G401 (cell line): ENCODE measurements at regions not wholly inside any gene's neighbourhood (a gene's known extent, or its start where the extent isn't known, plus 50 kb on each side); places are given as distances from the start of the nearest gene placed in this dataset.

Experiments
- DNase-seq: peaks from one replicate; pipeline ENCODE4 v3.0.0-alpha.2; 2015; ENCODE audit warnings: low spot score
- in situ Hi-C: cut with HindIII; loops from 2 replicates; pipeline ENCODE4 v1.10.0; 2016; ENCODE audit warnings: low sequenced_read_pairs, mixed read lengths

DNA sequence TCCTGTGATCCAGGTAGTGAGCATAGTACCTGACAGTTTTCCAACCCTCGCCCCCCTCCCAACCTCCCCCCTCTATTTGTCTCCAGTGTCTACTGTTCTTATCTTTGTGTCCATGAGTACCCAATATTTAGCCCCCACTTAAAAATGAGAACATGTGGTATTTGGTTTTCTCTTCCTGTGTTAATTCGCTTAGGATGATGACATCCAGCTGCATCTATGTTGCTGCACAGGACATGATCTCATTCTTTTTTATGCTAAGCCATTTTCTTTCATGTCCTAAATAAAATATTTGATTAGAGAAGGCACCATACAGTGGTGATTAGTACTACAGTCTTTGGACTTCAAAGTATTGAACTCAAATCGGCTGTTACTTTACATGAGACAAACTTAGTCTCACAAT is 1087.9 kb downstream of the CBLN2 start:
- DNase-seq, result no peak
- in situ Hi-C loops, result no loop called here

GRCh38 chr18:71450257-71450656 is 1093.9 kb downstream of the CBLN2 start:
- in situ Hi-C loops, result no loop called here
- DNase-seq, result no peak

- in situ Hi-C loops, result no loop called here
Observed at GRCh38 chr18:71443706-71444480, 1100.2 kb downstream of the CBLN2 start.

DNA sequence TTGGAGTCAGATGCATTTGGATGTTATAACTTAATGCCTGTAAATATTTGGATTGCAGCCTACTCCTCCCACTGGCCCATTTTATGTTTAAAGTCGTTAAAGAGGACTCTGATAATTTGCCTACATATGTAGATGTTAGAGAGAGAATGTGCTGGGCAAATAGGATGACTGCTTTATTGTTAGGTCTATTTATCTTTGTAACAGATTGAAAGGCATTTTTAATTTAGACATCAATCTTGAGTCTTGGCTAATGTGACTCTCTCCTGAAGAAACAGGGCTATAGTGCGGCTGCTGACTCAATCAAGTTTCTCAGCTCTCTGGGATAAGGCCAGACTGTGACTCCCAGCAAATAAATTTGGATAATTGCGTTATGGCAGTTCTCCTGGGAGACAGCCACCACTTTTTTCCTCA is 1101.4 kb downstream of the CBLN2 start:
- DNase-seq, result no peak
- in situ Hi-C loops, result no loop called here

More at GRCh38 chr18:71443706-71444480, 1100.2 kb downstream of the CBLN2 start:
- DNase-seq, result no peak

GRCh38 chr18:71441156-71441555 is 1103.0 kb downstream of the CBLN2 start:
- DNase-seq, result no peak
- in situ Hi-C loops, result no loop called here

DNA sequence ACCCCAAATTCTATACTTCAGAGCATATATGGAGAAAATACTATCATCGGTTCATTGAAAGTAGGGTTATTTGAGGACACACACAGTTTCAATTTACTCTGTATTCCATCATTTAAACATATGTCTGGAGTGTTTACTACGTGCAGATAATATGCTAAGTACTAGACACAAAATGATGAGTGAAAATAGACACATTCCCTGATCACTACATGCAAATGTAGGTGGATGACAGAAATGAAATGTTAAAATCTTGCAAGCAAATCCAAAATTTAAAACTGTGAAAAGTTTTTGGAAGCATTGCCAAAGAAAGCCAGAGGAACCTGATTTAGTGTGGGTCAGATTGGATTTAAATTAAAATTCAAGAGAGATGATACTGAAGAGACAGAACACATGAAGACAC is 1106.6 kb downstream of the CBLN2 start:
- in situ Hi-C loops, result no loop called here
- no peak for DNase-seq

- in situ Hi-C loops, result no loop called here
Observed at GRCh38 chr18:71433373-71433772, 1110.8 kb downstream of the CBLN2 start.

DNA sequence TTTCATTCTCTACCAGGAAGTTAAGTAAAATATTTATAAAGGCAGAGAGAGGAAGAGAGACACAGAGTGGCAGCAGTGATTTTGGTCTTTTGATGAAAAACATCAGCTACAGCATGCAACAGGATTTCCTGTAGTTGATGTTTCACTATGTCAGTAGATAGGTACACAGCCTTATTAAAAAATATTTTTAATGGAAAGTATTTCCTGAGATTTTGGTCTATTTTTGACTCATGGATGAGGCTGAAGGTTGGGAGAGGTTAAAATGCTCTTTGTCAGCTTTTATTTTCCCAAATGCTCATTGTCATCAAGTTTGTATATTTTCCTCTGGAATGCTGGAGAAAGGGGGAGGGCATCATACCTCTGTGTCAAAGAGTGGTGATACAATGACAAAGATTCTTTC is 1112.5 kb downstream of the CBLN2 start:
- DNase-seq, result no peak
- in situ Hi-C loops, result no loop called here

More at GRCh38 chr18:71433373-71433772, 1110.8 kb downstream of the CBLN2 start:
- no peak for DNase-seq

- in situ Hi-C loops, result no loop called here
- DNase-seq, result peak; percentile 6
Observed at GRCh38 chr18:71431171-71431570, 1113.0 kb downstream of the CBLN2 start.

DNA sequence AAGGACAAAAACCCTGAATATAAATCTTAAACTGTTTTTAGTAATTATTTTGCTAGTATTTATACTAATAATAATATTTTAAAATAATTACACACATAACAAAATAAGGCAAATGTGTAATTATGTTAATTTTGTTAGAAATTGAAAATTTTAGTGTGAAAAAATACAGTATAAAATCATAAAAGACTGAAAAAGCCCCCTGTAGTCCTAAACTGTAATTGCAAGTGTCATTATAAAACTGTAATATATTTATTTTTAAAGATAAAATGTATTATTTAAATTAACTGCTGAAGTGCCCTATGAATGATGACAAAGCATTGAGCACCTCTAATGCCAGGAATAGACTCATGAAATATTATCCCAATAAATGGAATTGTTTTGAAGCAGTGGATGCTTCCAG is 1117.7 kb downstream of the CBLN2 start:
- no peak for DNase-seq
- in situ Hi-C loops, result no loop called here

DNA sequence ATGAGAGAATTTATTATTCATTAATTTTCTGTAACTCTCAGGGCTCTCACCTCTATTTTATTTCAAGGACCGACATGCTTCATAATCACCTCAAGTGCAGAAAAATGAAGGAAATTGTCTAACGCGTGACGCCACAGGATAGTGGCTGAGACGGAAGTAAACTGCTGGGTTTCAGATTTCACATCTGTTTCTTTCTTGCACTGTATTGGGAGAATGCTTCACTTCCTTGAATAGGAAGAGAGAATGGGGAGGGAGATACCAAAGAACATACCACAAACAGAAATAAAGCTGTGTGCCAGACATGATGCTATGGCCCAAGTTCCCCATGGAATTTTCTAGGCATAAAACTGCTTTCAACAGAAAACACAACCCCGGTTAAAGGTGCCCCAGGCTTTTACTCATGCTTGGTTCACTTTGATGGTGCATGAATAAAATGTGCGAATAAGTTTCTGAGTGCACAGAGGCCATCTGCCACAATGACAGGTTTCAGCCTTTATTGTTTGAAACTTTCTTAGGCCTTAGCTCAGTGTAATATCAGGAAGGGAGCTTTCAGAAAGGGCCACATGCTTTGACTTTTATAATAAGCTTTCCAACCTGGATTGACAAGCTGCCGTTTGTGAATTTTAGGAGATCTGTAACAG is 1116.4 kb downstream of the SOCS6 start:
- in situ Hi-C loops, result no loop called here

DNA sequence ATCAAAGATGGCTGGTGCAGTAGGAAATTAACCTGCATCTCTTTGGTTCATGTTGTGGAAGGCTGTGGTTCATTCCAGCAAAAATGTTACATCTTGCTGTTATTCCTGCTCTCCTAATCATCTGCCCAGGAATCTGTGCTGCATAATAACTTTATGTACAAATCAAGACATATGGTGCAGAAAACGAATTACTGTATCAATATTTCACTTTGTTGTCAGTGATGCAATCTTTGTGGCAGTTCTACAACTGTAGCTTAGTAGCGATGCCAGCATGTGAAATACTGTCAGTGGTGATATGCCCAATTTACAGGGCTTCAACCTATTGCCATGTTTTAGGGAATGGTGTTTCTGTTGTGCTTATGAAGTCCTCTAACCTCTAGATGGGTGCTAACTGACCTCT is 1114.7 kb downstream of the SOCS6 start:
- in situ Hi-C loops, result no loop called here
- DNase-seq, result no peak

More for the DNA sequence above, 1116.4 kb downstream of the SOCS6 start:
- DNase-seq, result no peak

- peak; percentile 17 for DNase-seq
- in situ Hi-C loops, result no loop called here
Observed at GRCh38 chr18:71398531-71398930, 1109.7 kb downstream of the SOCS6 start.

GRCh38 chr18:71388148-71388547 is 1099.3 kb downstream of the SOCS6 start:
- DNase-seq, result no peak
- in situ Hi-C loops, result no loop called here

DNA sequence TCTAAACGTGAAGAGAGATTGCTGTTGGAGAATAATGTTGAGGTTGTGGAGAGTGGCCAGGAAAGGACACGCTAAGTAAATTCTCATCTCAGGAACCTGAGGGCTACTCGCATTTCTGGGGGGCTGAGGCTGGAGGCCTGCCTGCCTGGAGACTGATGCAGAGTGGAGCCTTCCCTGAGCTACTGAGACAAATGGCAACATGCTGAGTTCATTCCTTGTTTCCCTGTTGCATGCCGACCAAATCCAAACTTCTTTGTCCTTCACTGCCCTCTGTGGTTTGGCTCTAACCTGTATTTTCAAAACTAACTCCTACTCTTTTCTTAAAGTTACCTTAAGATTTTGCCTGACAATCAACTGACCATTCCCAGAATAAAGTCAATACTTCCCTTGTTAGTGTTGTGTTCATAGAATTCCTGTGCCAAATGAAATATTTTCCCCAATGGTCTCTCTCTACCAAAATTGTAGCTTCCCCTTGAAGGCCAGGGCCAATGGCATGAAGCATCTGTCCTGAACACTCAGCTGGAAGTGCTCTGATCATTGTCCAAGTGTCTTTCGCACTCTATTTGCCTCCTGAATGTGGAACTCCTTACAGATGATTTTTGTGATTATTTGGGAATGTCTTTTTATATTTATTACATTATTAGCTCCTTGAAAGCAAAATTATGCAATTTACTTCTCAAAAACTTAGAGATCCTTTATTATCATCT is 1085.6 kb downstream of the SOCS6 start:
- DNase-seq, result no peak
- in situ Hi-C loops, result no loop called here

DNA sequence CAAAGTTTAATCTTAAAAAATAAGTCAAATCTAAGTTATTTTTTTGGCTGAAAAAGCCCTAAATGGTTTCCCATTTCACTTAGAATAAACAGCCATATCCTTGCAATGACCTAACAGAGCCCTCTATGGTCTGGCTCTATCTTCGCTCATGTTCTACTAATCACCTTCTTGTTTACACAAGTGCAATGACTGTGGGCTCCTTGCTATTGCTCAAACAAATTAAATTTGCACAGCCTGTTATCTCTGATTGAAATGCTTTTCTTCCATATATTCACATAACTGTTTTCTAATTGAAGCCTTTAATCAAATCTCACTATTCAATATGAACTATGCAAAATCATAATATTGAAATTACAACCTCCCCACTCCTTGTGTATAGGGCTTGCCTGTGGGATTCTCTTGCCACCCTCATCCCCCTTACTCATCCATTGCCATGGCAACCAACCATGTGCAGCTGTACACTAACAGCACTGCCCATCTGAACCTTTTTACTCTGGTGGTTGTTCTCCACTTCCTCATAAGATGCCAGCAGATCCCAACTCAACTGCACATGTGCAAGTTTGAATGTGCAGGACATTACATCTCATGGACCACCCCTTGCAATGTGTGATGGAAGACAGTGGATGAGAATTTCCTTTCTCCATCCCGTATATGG is 1083.2 kb downstream of the SOCS6 start:
- no peak for DNase-seq

DNA sequence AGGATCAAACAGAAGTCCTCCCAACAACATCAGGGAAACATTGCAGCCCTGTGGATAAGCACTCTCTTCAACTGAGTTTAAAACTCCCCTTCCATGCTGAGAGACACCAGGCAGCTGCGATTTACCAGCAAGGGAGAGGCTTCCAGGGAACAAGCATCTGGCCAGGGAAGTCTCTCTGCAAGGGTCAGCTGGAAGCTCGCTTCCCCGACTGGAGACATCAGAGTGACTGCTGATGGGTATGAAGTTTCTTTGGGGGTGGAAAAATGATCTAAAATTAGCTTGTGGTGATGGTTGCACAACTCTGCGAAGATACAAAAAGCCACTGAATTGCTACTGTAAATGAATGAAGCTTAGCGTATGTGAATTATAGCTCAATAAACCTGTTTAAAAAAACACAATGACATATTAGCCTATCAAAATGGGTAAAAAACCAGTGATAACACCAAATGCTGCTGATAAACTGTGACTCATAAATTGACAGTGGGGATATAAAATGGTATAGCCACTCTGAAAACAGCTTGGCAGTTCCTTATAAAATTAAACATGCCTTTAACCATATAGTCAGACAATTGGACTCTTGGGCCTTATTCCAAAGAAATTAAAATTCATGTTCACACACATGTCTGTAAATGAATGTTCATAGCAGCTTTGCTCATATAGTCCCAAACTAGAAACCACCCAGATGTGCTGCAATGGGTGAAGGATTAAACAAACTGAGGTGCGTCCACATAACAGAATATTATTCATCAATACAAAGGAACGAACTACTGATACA is 1082.0 kb downstream of the SOCS6 start:
- no peak for DNase-seq
- in situ Hi-C loops, result no loop called here

More for the DNA sequence above, 1083.2 kb downstream of the SOCS6 start:
- in situ Hi-C loops, result no loop called here

GRCh38 chr18:71370095-71370494 is 1081.2 kb downstream of the SOCS6 start:
- in situ Hi-C loops, result no loop called here
- no peak for DNase-seq

GRCh38 chr18:71362140-71362539 is 1073.3 kb downstream of the SOCS6 start:
- no peak for DNase-seq
- in situ Hi-C loops, result no loop called here
